Brain microvascular endothelial cell (primary cell): ENCODE measurements at regions not wholly inside any gene's neighbourhood (a gene's known extent, or its start where the extent isn't known, plus 50 kb on each side); places are given as distances from the start of the nearest gene placed in this dataset.

Experiments used
- DNase-seq: peaks from one replicate; pipeline ENCODE4 v3.0.0-alpha.2; 2020
- H3K27ac ChIP-seq: fragments of 250-450 bp; sonication (Bioruptor Pico); 2 replicates; pipeline ENCODE4 v1.5.1; 2020; ENCODE audit warnings: mild to moderate bottlenecking, moderate library complexity
- H3K27me3 ChIP-seq: fragments of 250-450 bp; sonication (Bioruptor Pico); replicated peaks from 2 replicates; pipeline ENCODE4 v1.5.1; 2020; ENCODE audit warnings: mild to moderate bottlenecking
- H3K36me3 ChIP-seq: fragments of 250-450 bp; sonication (Bioruptor Pico); replicated peaks from 2 replicates; pipeline ENCODE4 v1.5.1; 2020; ENCODE audit warnings: mild to moderate bottlenecking
- H3K4me3 ChIP-seq: 2 replicates; pipeline ENCODE4 v1.5.1; 2011; ENCODE audit warnings: low read depth, mild to moderate bottlenecking, control low read depth, low read length, moderate library complexity
- CTCF ChIP-seq: IDR thresholded peaks from 2 replicates; pipeline ENCODE4 v1.5.1; 2011; ENCODE audit warnings: low read depth, mild to moderate bottlenecking, moderate library complexity, low read length, control low read depth, inconsistent platforms; ENCODE audit errors: missing control alignments
- in situ Hi-C: cut with HindIII; loops from 2 replicates; pipeline ENCODE4 v1.10.0; 2017; ENCODE audit warnings: low sequenced_read_pairs, low pct_ligation_motif_present

- H3K36me3 ChIP-seq = no peaks in the 10 kb centered on the region
- in situ Hi-C loops = no loop called here
- DNase-seq = no peak
These were observed 232.0 kb downstream of the PLK2 start for GRCh38 chr5:58227858-58228257.

GRCh38 chr5:58224661-58225060 is 235.2 kb downstream of the PLK2 start:
- no peak for TF ChIP-seq CTCF
- in situ Hi-C loops = no loop called here
- Histone ChIP-seq H3K36me3 (no peaks in the 10 kb centered on the region), H3K27ac (no peak overlapping the region), H3K4me3 (no peak overlapping the region), H3K27me3 (no peaks in the 10 kb centered on the region)
- DNase-seq = no peak

More at GRCh38 chr5:58227858-58228257, 232.0 kb downstream of the PLK2 start:
- Histone ChIP-seq H3K27ac (no peak overlapping the region), H3K4me3 (no peak overlapping the region), H3K27me3 (no peaks in the 10 kb centered on the region)
- no peak for TF ChIP-seq CTCF

- Histone ChIP-seq H3K36me3 (no peaks in the 10 kb centered on the region), H3K27ac (no peak overlapping the region), H3K4me3 (no peak overlapping the region), H3K27me3 (no peaks in the 10 kb centered on the region)
- TF ChIP-seq CTCF = no peak
- in situ Hi-C loops = no loop called here
- no peak for DNase-seq
These were observed 235.7 kb downstream of the PLK2 start for GRCh38 chr5:58224221-58224620.

GRCh38 chr5:58215364-58215763 is 244.5 kb downstream of the PLK2 start:
- H3K27ac ChIP-seq = no peak overlapping the region
- no peaks in the 10 kb centered on the region for H3K36me3 ChIP-seq
- no peak for TF ChIP-seq CTCF
- DNase-seq = no peak
- H3K4me3 ChIP-seq = no peak overlapping the region
- no peaks in the 10 kb centered on the region for H3K27me3 ChIP-seq
- in situ Hi-C loops = no loop called here

GRCh38 chr5:58211441-58211840 is 248.4 kb downstream of the PLK2 start:
- no peak overlapping the region for H3K4me3 ChIP-seq
- DNase-seq = no peak
- in situ Hi-C loops = no loop called here
- TF ChIP-seq CTCF = no peak
- no peaks in the 10 kb centered on the region for H3K36me3 ChIP-seq
- no peaks in the 10 kb centered on the region for H3K27me3 ChIP-seq
- H3K27ac ChIP-seq = no peak overlapping the region

GRCh38 chr5:58208674-58209073 is 251.2 kb downstream of the PLK2 start:
- TF ChIP-seq CTCF = no peak
- Histone ChIP-seq H3K27me3 (no peaks in the 10 kb centered on the region), H3K4me3 (no peak overlapping the region), H3K36me3 (no peaks in the 10 kb centered on the region), H3K27ac (no peak overlapping the region)
- in situ Hi-C loops = no loop called here
- DNase-seq = no peak
